ENCODE measurements at regions not wholly inside any gene's neighbourhood (a gene's known extent, or its start where the extent isn't known, plus 50 kb on each side); places are given as distances from the start of the nearest gene placed in this dataset.

GRCh38 chr6:92577077-92577719, 842.2 kb downstream of the EPHA7 start:
- no peaks in the 10 kb centered on the region for H3K9me3 ChIP-seq (ENCODE audit: control insufficient read depth, insufficient read depth, low read depth, low read length)
- H2AFZ ChIP-seq (ENCODE audit: low read length): no peak overlapping the region
- TF ChIP-seq EZH2 (IDR thresholded peaks at IDR 0.05; ENCODE audit: low read length, missing control alignments): no peak
- TF ChIP-seq CTCF (conservative IDR thresholded peaks at IDR 0.05 in 1 of 2, IDR thresholded peaks at IDR 0.05 in 1 of 2; ENCODE audit: low read depth in 1 of 2, low read length in 2 of 2): no peak

DNA sequence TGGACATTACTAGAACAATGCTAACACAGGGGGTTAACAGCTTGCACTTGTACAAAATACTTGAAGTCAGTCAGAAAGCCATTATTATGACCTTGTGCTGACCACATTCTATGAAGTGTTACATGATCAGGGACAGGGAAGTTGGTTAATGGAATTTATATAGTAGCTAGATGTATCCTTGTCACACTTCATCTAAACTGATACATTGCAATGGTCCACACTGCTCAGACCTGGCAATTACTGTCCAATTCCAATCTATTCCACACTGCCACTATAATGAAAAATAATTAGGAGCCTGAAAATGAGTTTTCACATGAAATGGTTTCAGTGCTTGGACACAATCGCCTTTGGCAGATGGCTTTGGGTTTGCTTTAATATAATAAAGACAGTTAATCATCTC, 850.8 kb downstream of the EPHA7 start:
- DNase-seq (ENCODE audit: low read depth in 2 of 2): no peak
- no peaks in the 10 kb centered on the region for H3K27me3 ChIP-seq (ENCODE audit: control insufficient read depth, insufficient read depth, low read length)
- H3K36me3 ChIP-seq (ENCODE audit: control insufficient read depth, insufficient read depth, low read length): no peaks in the 10 kb centered on the region
- H3K4me1 ChIP-seq (ENCODE audit: control insufficient read depth, extremely low read depth, insufficient read depth, low read length): no peaks in the 10 kb centered on the region
- H3K9me3 ChIP-seq (ENCODE audit: control insufficient read depth, insufficient read depth, low read depth, low read length): no peaks in the 10 kb centered on the region
- H2AFZ ChIP-seq (ENCODE audit: low read length): no peak overlapping the region
- H3K9ac ChIP-seq (ENCODE audit: insufficient read depth, low read length): no peak overlapping the region
- no peak overlapping the region for H3K27ac ChIP-seq (ENCODE audit: insufficient read depth, low read length)
- no peaks in the 10 kb centered on the region for H3K79me2 ChIP-seq (ENCODE audit: control insufficient read depth, insufficient read depth, low read length)
- no peak for TF ChIP-seq EZH2 (IDR thresholded peaks at IDR 0.05; ENCODE audit: low read length, missing control alignments)
- no peak for TF ChIP-seq CTCF (conservative IDR thresholded peaks at IDR 0.05 in 1 of 2, IDR thresholded peaks at IDR 0.05 in 1 of 2; ENCODE audit: low read depth in 1 of 2, low read length in 2 of 2)
- H4K20me1 ChIP-seq (ENCODE audit: control insufficient read depth, extremely low read depth, insufficient read depth, low read length): no peaks in the 10 kb centered on the region
- H3K4me3 ChIP-seq (replicated peaks in 1 of 4; ENCODE audit: control extremely low read depth in 1 of 4, insufficient read depth in 1 of 4, low read depth in 3 of 4, low read length in 4 of 4): no peak overlapping the region
- no peak overlapping the region for H3K4me2 ChIP-seq (ENCODE audit: extremely low read depth, insufficient read depth, low read length)

More at GRCh38 chr6:92577077-92577719, 842.2 kb downstream of the EPHA7 start:
- no peaks in the 10 kb centered on the region for H3K4me1 ChIP-seq (ENCODE audit: control insufficient read depth, extremely low read depth, insufficient read depth, low read length)
- H3K36me3 ChIP-seq (ENCODE audit: control insufficient read depth, insufficient read depth, low read length): no peaks in the 10 kb centered on the region
- no peak overlapping the region for H3K4me2 ChIP-seq (ENCODE audit: extremely low read depth, insufficient read depth, low read length)
- peak; percentile 55 to 84 for DNase-seq (ENCODE audit: low read depth in 2 of 2)
- no peak overlapping the region for H3K4me3 ChIP-seq (replicated peaks in 1 of 4; ENCODE audit: control extremely low read depth in 1 of 4, insufficient read depth in 1 of 4, low read depth in 3 of 4, low read length in 4 of 4)
- no peak overlapping the region for H3K27ac ChIP-seq (ENCODE audit: insufficient read depth, low read length)
- no peak overlapping the region for H3K9ac ChIP-seq (ENCODE audit: insufficient read depth, low read length)
- no peaks in the 10 kb centered on the region for H4K20me1 ChIP-seq (ENCODE audit: control insufficient read depth, extremely low read depth, insufficient read depth, low read length)
- no peaks in the 10 kb centered on the region for H3K79me2 ChIP-seq (ENCODE audit: control insufficient read depth, insufficient read depth, low read length)
- no peaks in the 10 kb centered on the region for H3K27me3 ChIP-seq (ENCODE audit: control insufficient read depth, insufficient read depth, low read length)

DNA sequence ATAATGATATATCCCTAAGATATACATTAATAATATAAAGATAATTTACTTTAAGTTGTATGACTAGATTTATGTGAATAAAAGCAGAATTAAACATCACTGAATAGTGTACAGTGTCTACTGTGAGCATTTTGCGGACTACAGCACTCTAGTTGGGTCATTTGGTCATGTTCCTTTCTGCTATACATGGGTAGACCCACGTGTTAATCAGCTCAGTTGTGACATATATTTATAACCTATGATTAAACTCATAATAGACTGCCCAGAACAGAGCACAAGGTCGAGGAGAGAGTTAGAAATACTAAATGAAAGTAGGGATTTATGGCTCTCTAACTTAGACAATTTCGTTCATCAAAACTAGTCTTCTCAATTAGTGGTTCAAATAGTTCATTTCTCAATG, 852.7 kb downstream of the EPHA7 start:
- H3K36me3 ChIP-seq (ENCODE audit: control insufficient read depth, insufficient read depth, low read length): no peaks in the 10 kb centered on the region
- no peak overlapping the region for H3K9ac ChIP-seq (ENCODE audit: insufficient read depth, low read length)
- H3K4me3 ChIP-seq (replicated peaks in 1 of 4; ENCODE audit: control extremely low read depth in 1 of 4, insufficient read depth in 1 of 4, low read depth in 3 of 4, low read length in 4 of 4): no peak overlapping the region
- no peak overlapping the region for H2AFZ ChIP-seq (ENCODE audit: low read length)
- no peak overlapping the region for H3K27ac ChIP-seq (ENCODE audit: insufficient read depth, low read length)
- DNase-seq (ENCODE audit: low read depth in 2 of 2): no peak
- no peaks in the 10 kb centered on the region for H3K27me3 ChIP-seq (ENCODE audit: control insufficient read depth, insufficient read depth, low read length)
- no peaks in the 10 kb centered on the region for H3K4me1 ChIP-seq (ENCODE audit: control insufficient read depth, extremely low read depth, insufficient read depth, low read length)
- TF ChIP-seq CTCF (conservative IDR thresholded peaks at IDR 0.05 in 1 of 2, IDR thresholded peaks at IDR 0.05 in 1 of 2; ENCODE audit: low read depth in 1 of 2, low read length in 2 of 2) (no peak), EZH2 (IDR thresholded peaks at IDR 0.05; ENCODE audit: low read length, missing control alignments) (no peak)
- H3K79me2 ChIP-seq (ENCODE audit: control insufficient read depth, insufficient read depth, low read length): no peaks in the 10 kb centered on the region
- no peaks in the 10 kb centered on the region for H4K20me1 ChIP-seq (ENCODE audit: control insufficient read depth, extremely low read depth, insufficient read depth, low read length)
- H3K9me3 ChIP-seq (ENCODE audit: control insufficient read depth, insufficient read depth, low read depth, low read length): no peaks in the 10 kb centered on the region
- H3K4me2 ChIP-seq (ENCODE audit: extremely low read depth, insufficient read depth, low read length): no peak overlapping the region

All from fibroblast of lung (primary cell).